Erythroblast (primary cell): ENCODE measurements at regions not wholly inside any gene's neighbourhood (a gene's known extent, or its start where the extent isn't known, plus 50 kb on each side); places are given as distances from the start of the nearest gene placed in this dataset.

Source experiments
- GATA1 ChIP-seq: IDR thresholded peaks from 2 replicates; pipeline ENCODE4 v1.6.1; 2011; ENCODE audit warnings: low read depth, mild to moderate bottlenecking, control low read depth, low read length, moderate library complexity
- POLR2A ChIP-seq: IDR thresholded peaks from 2 replicates; pipeline ENCODE4 v1.6.1; 2011; ENCODE audit warnings: mild to moderate bottlenecking, low read length

- TF ChIP-seq POLR2A, result no peak
- no peak for TF ChIP-seq GATA1
Measured at GRCh38 chr4:171519457-171519856, 293.7 kb upstream of the GALNTL6 start.
